ENCODE measurements at regions not wholly inside any gene's neighbourhood (a gene's known extent, or its start where the extent isn't known, plus 50 kb on each side); places are given as distances from the start of the nearest gene placed in this dataset.

DNA sequence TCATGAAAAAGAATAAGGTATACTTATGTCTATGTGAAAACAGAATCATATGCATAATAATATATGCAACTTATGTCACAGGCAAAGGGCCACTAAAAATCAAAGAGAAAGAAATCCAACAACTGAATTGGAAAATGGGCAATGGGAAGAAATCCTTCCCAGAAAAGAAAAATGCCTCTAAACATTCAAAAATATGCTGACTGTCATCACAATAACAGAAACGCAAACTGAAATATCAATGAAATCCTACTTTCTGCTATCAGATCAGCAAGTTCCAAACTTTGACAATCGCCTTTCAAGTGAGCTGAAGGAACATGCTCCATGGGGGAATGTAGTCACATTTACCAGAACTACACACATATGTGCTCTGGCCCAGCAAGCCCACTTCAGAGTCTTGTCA is 99.4 kb upstream of the KLF13 start:
- TF ChIP-seq MAZ (IDR thresholded peaks at IDR 0.05; ENCODE audit: borderline replicate concordance, low read depth, low read length) (no peak), RAD21 (conservative IDR thresholded peaks at IDR 0.05 in 1 of 2, IDR thresholded peaks at IDR 0.05 in 1 of 2) (no peak), JUN (IDR thresholded peaks at IDR 0.05) (no peak), MAFK (IDR thresholded peaks at IDR 0.05; ENCODE audit: partially characterized antibody) (peak; percentile 57), RNF2 (IDR thresholded peaks at IDR 0.05; ENCODE audit: borderline replicate concordance, low read depth) (no peak), EP300 (IDR thresholded peaks at IDR 0.05) (no peak), CHD4 (IDR thresholded peaks at IDR 0.05; ENCODE audit: borderline replicate concordance) (no peak), RFX5 (IDR thresholded peaks at IDR 0.05) (no peak), JUNB (IDR thresholded peaks at IDR 0.05) (no peak)
- TF ChIP-seq, protein P1, sequence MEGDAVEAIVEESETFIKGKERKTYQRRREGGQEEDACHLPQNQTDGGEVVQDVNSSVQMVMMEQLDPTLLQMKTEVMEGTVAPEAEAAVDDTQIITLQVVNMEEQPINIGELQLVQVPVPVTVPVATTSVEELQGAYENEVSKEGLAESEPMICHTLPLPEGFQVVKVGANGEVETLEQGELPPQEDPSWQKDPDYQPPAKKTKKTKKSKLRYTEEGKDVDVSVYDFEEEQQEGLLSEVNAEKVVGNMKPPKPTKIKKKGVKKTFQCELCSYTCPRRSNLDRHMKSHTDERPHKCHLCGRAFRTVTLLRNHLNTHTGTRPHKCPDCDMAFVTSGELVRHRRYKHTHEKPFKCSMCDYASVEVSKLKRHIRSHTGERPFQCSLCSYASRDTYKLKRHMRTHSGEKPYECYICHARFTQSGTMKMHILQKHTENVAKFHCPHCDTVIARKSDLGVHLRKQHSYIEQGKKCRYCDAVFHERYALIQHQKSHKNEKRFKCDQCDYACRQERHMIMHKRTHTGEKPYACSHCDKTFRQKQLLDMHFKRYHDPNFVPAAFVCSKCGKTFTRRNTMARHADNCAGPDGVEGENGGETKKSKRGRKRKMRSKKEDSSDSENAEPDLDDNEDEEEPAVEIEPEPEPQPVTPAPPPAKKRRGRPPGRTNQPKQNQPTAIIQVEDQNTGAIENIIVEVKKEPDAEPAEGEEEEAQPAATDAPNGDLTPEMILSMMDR (IDR thresholded peaks at IDR 0.05), result no peak
- TF ChIP-seq, protein P2, sequence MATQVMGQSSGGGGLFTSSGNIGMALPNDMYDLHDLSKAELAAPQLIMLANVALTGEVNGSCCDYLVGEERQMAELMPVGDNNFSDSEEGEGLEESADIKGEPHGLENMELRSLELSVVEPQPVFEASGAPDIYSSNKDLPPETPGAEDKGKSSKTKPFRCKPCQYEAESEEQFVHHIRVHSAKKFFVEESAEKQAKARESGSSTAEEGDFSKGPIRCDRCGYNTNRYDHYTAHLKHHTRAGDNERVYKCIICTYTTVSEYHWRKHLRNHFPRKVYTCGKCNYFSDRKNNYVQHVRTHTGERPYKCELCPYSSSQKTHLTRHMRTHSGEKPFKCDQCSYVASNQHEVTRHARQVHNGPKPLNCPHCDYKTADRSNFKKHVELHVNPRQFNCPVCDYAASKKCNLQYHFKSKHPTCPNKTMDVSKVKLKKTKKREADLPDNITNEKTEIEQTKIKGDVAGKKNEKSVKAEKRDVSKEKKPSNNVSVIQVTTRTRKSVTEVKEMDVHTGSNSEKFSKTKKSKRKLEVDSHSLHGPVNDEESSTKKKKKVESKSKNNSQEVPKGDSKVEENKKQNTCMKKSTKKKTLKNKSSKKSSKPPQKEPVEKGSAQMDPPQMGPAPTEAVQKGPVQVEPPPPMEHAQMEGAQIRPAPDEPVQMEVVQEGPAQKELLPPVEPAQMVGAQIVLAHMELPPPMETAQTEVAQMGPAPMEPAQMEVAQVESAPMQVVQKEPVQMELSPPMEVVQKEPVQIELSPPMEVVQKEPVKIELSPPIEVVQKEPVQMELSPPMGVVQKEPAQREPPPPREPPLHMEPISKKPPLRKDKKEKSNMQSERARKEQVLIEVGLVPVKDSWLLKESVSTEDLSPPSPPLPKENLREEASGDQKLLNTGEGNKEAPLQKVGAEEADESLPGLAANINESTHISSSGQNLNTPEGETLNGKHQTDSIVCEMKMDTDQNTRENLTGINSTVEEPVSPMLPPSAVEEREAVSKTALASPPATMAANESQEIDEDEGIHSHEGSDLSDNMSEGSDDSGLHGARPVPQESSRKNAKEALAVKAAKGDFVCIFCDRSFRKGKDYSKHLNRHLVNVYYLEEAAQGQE (IDR thresholded peaks at IDR 0.05), result no peak
- TF ChIP-seq, protein P3, sequence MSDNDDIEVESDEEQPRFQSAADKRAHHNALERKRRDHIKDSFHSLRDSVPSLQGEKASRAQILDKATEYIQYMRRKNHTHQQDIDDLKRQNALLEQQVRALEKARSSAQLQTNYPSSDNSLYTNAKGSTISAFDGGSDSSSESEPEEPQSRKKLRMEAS (IDR thresholded peaks at IDR 0.05), result no peak

Measured in A549 (cell line).